ENCODE measurements at regions not wholly inside any gene's neighbourhood (a gene's known extent, or its start where the extent isn't known, plus 50 kb on each side); places are given as distances from the start of the nearest gene placed in this dataset.

DNA sequence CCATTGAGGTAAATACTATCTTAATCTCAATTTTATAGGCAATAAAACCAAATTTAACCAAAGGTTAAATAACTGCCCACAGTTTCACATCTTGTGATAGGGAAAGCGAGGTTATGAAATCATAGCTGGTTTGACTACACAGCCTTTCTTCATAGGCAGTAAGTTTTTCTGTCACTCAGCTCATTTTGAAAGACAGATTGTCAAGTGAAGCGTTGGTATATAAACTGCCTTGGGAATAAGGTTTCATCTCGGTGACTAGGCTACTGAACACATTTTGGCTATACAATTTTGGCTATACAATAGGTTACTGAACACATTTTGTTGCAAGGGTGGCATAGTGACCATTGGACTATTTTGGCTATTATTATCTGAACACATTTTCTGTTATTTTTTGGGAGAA, 793.7 kb downstream of the TRHDE start:
- H2AFZ ChIP-seq (ENCODE audit: low read length) = no peak overlapping the region
- no peaks in the 10 kb centered on the region for H3K4me1 ChIP-seq (ENCODE audit: low read length)
- H3K9me2 ChIP-seq (replicated peaks; ENCODE audit: insufficient read depth, low read length) = no peaks in the 10 kb centered on the region
- no peak overlapping the region for H3K9ac ChIP-seq (ENCODE audit: low read length)
- no peaks in the 10 kb centered on the region for H3K79me2 ChIP-seq (ENCODE audit: low read length)
- no peaks in the 10 kb centered on the region for H3K27me3 ChIP-seq (replicated peaks; ENCODE audit: insufficient read depth, low read length)
- no peak overlapping the region for H3K27ac ChIP-seq (ENCODE audit: low read length)
- no peak for TF ChIP-seq EZH2phosphoT487 (IDR thresholded peaks at IDR 0.05; ENCODE audit: low read length)
- TF ChIP-seq, protein P1, sequence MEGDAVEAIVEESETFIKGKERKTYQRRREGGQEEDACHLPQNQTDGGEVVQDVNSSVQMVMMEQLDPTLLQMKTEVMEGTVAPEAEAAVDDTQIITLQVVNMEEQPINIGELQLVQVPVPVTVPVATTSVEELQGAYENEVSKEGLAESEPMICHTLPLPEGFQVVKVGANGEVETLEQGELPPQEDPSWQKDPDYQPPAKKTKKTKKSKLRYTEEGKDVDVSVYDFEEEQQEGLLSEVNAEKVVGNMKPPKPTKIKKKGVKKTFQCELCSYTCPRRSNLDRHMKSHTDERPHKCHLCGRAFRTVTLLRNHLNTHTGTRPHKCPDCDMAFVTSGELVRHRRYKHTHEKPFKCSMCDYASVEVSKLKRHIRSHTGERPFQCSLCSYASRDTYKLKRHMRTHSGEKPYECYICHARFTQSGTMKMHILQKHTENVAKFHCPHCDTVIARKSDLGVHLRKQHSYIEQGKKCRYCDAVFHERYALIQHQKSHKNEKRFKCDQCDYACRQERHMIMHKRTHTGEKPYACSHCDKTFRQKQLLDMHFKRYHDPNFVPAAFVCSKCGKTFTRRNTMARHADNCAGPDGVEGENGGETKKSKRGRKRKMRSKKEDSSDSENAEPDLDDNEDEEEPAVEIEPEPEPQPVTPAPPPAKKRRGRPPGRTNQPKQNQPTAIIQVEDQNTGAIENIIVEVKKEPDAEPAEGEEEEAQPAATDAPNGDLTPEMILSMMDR (IDR thresholded peaks at IDR 0.05; ENCODE audit: low read length) = no peak
- no peak for TF ChIP-seq EZH2 (optimal IDR thresholded peaks at IDR 0.05; ENCODE audit: low read depth, low read length)
- no peaks in the 10 kb centered on the region for H4K20me1 ChIP-seq (ENCODE audit: insufficient read depth, low read length)
- no peaks in the 10 kb centered on the region for H3F3A ChIP-seq (ENCODE audit: insufficient read depth, low read length)
- no peaks in the 10 kb centered on the region for H3K36me3 ChIP-seq (replicated peaks; ENCODE audit: insufficient read depth, low read length)
- H3K9me3 ChIP-seq (replicated peaks; ENCODE audit: insufficient read depth, low read length) = no peaks in the 10 kb centered on the region
- H3K4me2 ChIP-seq (ENCODE audit: low read depth, low read length) = no peak overlapping the region
- H3K4me3 ChIP-seq (ENCODE audit: low read length) = no peak overlapping the region
- DNase-seq = no peak

DNA sequence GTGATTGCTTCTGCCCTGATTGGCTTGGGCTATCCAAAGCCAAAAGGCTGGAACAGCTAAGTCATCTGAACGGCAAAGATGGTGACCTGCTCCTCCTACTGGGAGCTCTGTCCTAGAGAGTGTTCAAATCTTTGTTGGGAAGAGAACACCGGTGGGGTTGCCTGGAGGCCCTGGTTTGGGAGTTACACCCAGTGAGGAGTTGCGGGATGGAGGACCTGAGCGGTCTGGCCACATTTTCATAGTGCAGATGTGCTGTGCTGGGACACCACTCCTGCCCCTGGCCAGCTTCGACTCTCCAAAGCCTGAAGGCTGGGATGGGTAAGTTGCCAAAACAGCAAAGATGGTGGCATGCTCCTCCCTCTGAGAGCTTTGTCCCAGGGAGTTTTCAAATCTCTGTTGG, 795.4 kb downstream of the TRHDE start:
- Histone ChIP-seq H3K4me2 (ENCODE audit: low read depth, low read length) (no peak overlapping the region), H3K4me1 (ENCODE audit: low read length) (no peaks in the 10 kb centered on the region), H3F3A (ENCODE audit: insufficient read depth, low read length) (no peaks in the 10 kb centered on the region), H3K79me2 (ENCODE audit: low read length) (no peaks in the 10 kb centered on the region), H3K4me3 (ENCODE audit: low read length) (no peak overlapping the region), H3K9ac (ENCODE audit: low read length) (no peak overlapping the region), H2AFZ (ENCODE audit: low read length) (no peak overlapping the region), H3K27ac (ENCODE audit: low read length) (no peak overlapping the region), H3K9me2 (replicated peaks; ENCODE audit: insufficient read depth, low read length) (no peaks in the 10 kb centered on the region), H4K20me1 (ENCODE audit: insufficient read depth, low read length) (no peaks in the 10 kb centered on the region), H3K36me3 (replicated peaks; ENCODE audit: insufficient read depth, low read length) (no peaks in the 10 kb centered on the region), H3K27me3 (replicated peaks; ENCODE audit: insufficient read depth, low read length) (no peaks in the 10 kb centered on the region), H3K9me3 (replicated peaks; ENCODE audit: insufficient read depth, low read length) (no peaks in the 10 kb centered on the region)
- TF ChIP-seq EZH2phosphoT487 (IDR thresholded peaks at IDR 0.05; ENCODE audit: low read length) = no peak
- TF ChIP-seq, protein P1 (IDR thresholded peaks at IDR 0.05; ENCODE audit: low read length) = no peak
- TF ChIP-seq EZH2 (optimal IDR thresholded peaks at IDR 0.05; ENCODE audit: low read depth, low read length) = no peak
- DNase-seq = no peak

DNA sequence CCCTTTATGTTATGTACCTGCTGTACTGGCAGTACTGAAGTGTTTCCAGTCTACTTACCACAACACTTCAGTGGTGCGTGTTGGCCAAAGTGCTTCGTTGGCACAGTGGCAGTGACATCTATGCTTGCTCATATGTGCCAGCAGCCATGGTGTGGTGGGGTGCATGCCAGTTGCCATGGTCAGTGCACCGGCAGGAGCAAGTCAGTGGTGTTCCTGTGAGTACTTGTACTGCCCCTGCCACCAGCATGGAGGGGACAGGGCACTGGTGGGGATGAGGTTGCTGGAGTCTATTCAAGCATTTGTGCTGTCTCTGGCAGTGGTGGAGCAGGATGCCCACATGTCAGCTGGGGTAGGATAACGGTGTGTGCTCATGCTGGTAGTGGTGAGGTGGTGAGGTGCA, 800.0 kb downstream of the TRHDE start:
- Histone ChIP-seq H3F3A (ENCODE audit: insufficient read depth, low read length) (no peaks in the 10 kb centered on the region), H3K9me2 (replicated peaks; ENCODE audit: insufficient read depth, low read length) (no peaks in the 10 kb centered on the region), H3K79me2 (ENCODE audit: low read length) (no peaks in the 10 kb centered on the region), H3K4me2 (ENCODE audit: low read depth, low read length) (no peak overlapping the region), H3K27ac (ENCODE audit: low read length) (no peak overlapping the region), H3K9ac (ENCODE audit: low read length) (no peak overlapping the region), H3K4me3 (ENCODE audit: low read length) (no peak overlapping the region), H3K27me3 (replicated peaks; ENCODE audit: insufficient read depth, low read length) (no peaks in the 10 kb centered on the region), H3K4me1 (ENCODE audit: low read length) (no peaks in the 10 kb centered on the region), H2AFZ (ENCODE audit: low read length) (no peak overlapping the region), H3K9me3 (replicated peaks; ENCODE audit: insufficient read depth, low read length) (no peaks in the 10 kb centered on the region), H4K20me1 (ENCODE audit: insufficient read depth, low read length) (no peaks in the 10 kb centered on the region), H3K36me3 (replicated peaks; ENCODE audit: insufficient read depth, low read length) (no peaks in the 10 kb centered on the region)
- no peak for DNase-seq
- no peak for TF ChIP-seq EZH2phosphoT487 (IDR thresholded peaks at IDR 0.05; ENCODE audit: low read length)

DNA sequence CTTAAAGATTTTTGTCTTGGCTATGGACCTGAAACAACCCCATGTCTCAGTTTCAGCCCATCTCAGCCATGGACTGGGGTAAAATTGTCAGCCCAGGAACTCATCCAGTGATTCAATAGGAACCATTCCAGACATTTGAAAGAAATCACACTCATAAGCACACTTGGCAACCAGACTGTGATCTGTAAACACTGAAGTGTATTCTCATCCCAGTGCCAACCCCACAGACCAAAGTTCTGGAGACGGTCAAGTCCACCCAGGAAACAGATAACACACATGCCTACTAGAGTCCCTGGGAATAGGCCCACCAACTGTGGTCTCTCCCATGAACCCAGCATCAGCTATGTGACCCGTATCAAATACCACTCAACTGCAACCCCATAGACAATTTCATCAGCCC, 804.6 kb downstream of the TRHDE start:
- H3K9me2 ChIP-seq (replicated peaks; ENCODE audit: insufficient read depth, low read length) = no peaks in the 10 kb centered on the region
- H3K9ac ChIP-seq (ENCODE audit: low read length) = no peak overlapping the region
- no peaks in the 10 kb centered on the region for H4K20me1 ChIP-seq (ENCODE audit: insufficient read depth, low read length)
- no peaks in the 10 kb centered on the region for H3K36me3 ChIP-seq (replicated peaks; ENCODE audit: insufficient read depth, low read length)
- no peak overlapping the region for H2AFZ ChIP-seq (ENCODE audit: low read length)
- TF ChIP-seq EZH2phosphoT487 (IDR thresholded peaks at IDR 0.05; ENCODE audit: low read length) = no peak
- no peak overlapping the region for H3K4me2 ChIP-seq (ENCODE audit: low read depth, low read length)
- H3K4me3 ChIP-seq (ENCODE audit: low read length) = no peak overlapping the region
- H3K27me3 ChIP-seq (replicated peaks; ENCODE audit: insufficient read depth, low read length) = no peaks in the 10 kb centered on the region
- H3F3A ChIP-seq (ENCODE audit: insufficient read depth, low read length) = no peaks in the 10 kb centered on the region
- H3K79me2 ChIP-seq (ENCODE audit: low read length) = no peaks in the 10 kb centered on the region
- H3K4me1 ChIP-seq (ENCODE audit: low read length) = no peaks in the 10 kb centered on the region
- no peaks in the 10 kb centered on the region for H3K9me3 ChIP-seq (replicated peaks; ENCODE audit: insufficient read depth, low read length)
- no peak for DNase-seq
- no peak overlapping the region for H3K27ac ChIP-seq (ENCODE audit: low read length)

All from MM.1S (cell line).